MV-4-11 (cell line): ENCODE measurements at regions not wholly inside any gene's neighbourhood (a gene's known extent, or its start where the extent isn't known, plus 50 kb on each side); places are given as distances from the start of the nearest gene placed in this dataset.
"Not testable (repeated sequence)": the region's sequence is repeated elsewhere in the genome, so short reads cannot be mapped to it uniquely, and the experiment has no call there.

Source experiments
- DNase-seq: peaks from one replicate; lab custom pipeline; 2025; lab: John Stamatoyannopoulos, UW

- DNase-seq = no peak
These were observed 146.8 kb upstream of the EGLN3 start for GRCh38 chr14:34097644-34098043.

DNA sequence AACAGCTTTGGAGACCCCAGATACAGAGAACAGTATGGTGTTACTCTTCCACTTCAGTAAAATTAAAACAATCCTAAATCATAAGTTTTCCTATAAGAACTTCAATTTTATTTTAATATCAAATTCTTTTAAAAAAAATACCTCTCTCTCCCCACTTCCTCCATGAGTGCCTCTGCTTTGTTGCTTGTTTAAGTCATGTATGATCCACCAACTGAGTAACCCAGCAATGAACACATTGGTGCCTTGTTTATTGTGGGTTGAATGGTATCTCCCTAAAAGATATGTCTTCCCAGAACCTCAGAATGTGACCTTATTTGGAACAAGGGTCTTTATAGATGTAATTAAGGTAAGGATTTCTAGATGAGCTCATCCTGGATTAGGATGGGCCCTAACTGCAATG lies 143.5 kb upstream of the EGLN3 start:
- DNase-seq = no peak

DNA sequence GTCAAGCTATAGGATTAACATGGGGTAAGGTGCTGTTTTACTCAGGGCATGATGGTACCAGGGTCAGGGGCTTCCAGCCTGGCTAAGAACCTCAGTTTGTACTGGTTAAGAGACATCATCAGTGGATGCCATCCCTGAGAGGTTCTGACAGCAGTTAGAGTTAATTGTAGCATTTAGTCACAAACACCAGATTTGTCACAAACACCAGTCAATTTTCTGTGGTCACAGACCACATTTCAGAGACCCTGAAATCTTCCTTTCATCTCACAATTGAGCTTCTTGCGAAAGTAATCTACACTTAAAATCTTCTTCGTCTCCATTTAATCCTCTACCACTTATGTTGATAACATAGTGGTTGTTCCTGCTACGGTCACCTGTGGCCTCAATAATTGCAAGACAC lies 143.0 kb upstream of the EGLN3 start:
- DNase-seq = no peak

DNA sequence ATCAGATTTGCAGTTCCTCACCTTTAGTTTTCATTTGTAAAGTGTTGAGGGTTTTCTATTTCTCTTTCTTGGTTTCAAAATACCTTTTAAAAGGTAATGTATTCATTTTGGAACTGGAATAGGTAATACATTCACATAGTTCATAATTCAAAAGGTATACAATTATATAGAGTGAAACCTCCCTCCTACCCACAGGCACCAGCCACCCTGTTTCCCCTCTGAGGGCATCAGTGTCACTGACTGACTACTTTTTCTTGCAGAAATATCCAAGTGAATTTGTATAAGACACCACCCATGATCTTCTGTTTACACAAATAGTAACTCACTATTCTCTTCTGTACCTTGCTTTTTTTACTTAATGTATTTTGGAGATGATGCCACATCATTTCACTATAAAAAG lies 139.6 kb upstream of the EGLN3 start:
- DNase-seq = no peak

DNA sequence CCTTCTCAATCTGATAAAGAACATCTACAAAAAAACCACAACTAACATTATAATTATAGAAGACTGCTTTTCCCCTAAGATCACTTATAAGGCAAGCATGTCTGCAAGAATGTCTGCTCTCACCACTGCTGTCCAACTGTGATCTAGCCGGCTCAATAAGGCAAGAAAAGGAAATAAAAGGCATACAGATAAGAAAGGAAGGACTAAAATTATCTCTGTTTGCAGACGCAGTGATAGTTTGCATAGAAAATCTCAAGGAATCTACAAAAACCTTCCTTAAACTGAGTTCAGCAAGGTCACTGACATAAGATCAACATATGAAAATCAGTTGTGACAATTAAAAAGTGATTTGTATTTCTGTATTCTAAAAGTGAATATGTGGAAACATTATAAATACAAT lies 138.0 kb upstream of the EGLN3 start:
- no peak for DNase-seq

- no peak for DNase-seq
These were observed 136.7 kb upstream of the EGLN3 start for GRCh38 chr14:34087571-34087970.

- no peak for DNase-seq
These were observed 135.4 kb upstream of the EGLN3 start for GRCh38 chr14:34086223-34086757.

- no peak for DNase-seq
These were observed 134.8 kb upstream of the EGLN3 start for GRCh38 chr14:34085695-34086094.

DNA sequence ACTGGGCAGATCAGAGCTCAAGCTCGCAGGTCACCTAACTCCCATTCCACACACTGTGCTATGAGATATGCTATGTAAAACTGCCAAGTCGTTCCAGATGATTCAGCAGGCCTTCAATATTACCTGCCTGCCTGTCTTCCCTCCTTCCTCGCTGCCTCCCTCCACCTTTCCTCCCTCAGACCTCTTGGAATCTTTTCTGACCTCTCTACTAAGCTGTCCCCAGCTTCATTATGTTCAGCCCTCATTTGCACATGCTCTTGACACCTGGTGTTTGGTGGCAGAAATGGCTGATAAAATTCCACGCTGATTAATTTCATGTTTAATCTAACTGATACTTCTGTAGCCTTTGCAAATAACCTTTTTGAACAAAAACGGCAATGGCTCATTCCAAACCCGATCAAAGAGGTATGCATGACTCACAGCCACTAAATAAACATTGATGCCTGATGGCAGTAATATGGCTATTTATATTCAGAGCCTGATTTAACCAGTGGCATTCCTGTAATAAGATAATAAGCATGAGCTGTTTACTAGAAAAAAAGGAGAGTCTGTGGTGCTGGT lies 130.8 kb upstream of the EGLN3 start:
- DNase-seq = no peak

GRCh38 chr14:34081101-34081575 lies 130.3 kb upstream of the EGLN3 start:
- DNase-seq = no peak

- not testable (repeated sequence) for DNase-seq
These were observed 128.8 kb upstream of the EGLN3 start for GRCh38 chr14:34079643-34080042.

DNA sequence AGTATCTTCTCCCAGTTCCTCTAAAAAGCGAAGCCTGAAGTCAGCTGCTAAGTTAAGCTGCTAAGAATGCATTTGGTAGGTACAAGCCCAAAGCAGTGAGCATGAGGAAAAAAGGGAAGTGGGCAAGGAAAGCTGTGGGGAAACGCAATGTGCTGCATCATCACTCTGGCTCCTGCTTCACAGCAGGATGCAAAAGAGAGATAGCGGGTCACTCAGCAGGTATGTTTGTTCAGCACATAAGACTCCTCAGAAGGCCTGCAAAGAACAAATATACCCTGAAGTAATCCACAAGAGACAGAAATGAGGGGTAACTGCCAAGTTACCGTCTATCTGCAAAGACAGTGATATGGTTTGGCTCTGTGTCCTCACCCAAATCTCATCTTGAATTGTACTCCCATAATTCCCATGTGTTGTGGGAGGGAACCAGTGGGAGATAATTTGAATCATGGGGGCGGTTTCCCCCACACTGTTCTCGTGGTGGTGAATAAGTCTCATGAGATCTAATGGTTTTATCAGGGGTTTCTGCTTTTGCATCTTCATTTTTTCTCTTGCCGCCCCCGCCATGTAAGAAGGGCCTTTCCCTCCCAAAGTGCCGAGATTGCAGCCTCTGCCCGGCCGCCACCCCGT lies 127.4 kb upstream of the EGLN3 start:
- DNase-seq = peak; percentile 81

DNA sequence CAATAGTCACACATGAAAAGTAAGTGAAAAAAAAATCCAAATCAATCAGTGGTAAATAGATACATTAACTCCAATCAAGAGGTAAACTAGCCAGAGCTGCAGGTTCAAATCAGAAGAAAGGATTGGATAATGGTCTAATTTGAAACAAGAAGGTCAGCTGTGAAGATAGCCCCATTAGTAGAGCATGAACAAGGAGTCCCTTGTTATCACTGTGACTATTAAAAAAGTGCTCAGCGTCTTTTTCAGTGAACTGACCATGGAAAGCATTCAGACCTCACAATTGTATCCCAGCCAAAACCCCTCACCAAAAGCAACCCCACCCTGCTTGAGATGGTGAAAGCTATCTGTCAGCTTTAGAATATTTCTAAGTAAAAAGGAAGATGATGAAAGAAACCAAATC lies 125.0 kb upstream of the EGLN3 start:
- DNase-seq = no peak

GRCh38 chr14:34075042-34075744 lies 124.3 kb upstream of the EGLN3 start:
- DNase-seq = peak; percentile 76

DNA sequence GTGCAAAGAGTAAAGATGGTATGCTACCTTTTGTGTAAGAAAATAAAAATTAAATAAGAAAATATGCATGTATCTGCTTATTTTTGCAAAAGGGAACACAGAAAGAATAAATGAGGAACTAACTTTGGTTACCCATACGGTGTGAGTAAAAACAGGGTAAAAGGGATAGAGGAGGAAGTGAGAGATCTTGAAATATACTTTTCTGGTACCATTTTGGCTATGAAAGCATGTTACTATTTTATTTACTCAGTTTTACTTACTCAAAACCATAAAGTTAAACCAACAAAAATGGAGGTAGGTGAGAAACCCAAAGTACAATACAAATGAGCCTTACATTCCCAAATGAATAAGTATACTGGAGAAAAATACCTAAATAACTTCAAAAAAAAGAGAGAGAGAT lies 122.0 kb upstream of the EGLN3 start:
- peak; percentile 76 for DNase-seq

DNA sequence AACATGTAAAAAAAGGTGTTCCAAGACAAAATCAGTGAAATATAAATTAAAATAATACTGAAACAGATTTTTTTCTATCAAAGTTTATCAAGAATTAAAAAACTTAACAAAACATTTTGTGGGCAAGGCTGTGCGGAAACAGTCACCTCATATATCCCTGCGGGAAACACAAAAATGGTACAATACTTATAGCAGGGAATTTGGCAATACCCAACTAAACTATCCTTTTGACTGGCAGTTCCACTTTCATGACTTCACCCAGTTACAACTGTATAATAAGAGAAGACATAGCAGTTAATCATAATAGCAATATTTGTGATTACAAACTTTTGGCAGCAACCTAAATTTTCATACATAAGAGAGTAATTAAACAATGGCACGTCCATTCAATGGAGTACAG lies 121.5 kb upstream of the EGLN3 start:
- no peak for DNase-seq

DNA sequence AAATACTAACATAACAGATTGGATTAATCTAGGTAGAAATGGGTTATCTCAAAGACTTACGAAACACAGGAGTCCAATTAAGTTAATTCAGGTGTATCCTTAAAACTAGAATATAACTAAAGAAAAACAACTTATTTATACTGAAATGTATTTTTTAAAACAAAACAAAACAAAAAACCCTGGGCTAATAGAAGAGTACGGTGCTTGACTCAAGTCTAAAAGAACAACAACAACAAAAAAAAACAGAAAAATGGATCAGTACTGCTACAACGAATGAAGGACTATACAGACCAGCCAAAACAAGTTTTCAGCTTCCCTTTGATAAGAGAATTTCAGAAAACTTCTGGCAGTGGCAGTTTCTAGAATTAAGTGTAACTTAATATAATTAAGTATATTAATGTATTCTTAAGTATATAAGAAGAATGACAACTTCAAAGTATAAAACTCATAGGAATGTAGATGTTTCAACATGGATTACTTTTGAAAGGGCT lies 120.1 kb upstream of the EGLN3 start:
- DNase-seq = no peak

DNA sequence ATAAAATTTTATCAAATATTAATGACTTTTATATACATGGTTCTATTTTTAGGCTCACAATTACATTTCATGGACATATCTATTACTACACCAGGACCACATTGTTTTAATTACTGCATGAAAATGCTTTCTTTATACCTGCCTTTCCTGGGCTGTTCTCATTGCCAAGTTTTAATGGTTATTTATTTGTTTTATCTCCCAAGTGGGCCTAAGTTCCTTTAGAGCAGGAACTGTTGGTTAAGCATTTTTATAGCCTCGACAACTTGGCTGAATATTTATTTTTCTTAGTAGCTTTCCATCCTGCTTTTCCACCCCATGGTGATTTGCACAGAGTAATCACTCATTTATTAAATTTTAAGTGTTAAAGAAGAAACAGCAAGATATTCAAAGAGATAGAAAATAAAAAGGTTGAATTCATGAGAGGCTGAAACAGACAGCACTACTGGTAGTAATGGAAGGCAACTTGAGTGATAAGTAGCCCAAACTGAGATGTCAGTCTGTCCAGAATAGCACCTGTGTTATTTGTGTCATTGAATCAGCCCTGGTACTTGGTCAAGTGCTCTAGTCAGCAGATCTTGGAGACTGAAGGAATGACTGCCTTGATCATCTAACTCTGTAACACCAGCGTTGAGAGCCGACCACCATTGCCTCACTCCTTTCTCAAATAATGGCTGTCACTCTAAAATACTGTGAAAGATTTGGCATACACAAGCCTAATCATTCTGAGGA lies 119.1 kb upstream of the EGLN3 start:
- no peak for DNase-seq

GRCh38 chr14:34067587-34067986 lies 116.7 kb upstream of the EGLN3 start:
- DNase-seq = no peak

DNA sequence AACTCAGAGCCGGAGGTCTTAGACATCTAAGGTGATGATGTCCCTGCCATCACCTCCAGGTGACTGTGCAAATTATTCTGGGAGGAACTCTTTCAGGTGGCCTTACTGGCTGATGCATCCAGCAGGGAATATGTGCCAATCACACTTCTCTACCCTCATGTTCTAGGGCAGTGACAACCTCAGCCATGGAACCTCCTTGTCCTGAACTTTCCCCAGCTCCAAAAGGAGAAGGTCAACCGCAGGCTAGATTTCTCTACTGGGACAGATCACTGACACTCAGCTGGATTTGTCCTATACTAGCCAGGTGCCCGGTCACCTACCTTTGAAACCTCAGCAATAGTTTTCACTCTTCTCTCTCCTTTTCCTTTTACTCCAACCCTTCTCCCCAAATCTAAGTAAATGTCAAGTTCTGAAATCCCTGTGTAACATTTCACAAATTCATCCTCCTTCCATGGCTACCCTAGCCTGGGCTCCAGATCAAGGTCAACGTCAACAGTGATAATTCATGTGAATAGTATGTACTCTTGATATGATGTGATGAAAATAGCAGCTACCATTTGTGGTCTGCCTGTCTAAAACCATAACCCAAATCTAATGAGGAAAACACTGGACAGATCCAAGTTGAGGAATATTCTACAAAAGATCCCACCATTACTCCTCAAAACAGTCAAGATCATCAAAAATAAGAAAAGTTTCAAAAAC lies 115.0 kb upstream of the EGLN3 start:
- DNase-seq = no peak

DNA sequence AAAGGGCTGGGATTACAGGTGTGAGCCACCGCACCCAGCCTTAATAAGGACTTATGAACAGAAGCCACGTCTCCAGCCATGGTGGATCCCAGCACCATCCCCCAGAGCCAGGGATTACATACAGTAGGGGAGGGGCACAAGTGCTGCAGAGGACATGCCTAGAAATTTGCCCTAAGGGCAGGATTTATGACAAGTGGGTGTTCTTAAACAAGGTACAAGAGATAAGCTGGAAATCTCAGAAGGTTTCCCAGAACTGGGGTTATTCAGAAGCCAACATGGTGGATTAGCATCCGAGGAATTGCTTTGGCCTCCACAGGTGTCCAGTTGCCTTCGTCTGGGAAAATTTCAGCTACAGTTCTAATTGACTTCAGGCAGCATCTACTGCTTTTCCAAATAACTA lies 114.4 kb upstream of the EGLN3 start:
- no peak for DNase-seq

DNA sequence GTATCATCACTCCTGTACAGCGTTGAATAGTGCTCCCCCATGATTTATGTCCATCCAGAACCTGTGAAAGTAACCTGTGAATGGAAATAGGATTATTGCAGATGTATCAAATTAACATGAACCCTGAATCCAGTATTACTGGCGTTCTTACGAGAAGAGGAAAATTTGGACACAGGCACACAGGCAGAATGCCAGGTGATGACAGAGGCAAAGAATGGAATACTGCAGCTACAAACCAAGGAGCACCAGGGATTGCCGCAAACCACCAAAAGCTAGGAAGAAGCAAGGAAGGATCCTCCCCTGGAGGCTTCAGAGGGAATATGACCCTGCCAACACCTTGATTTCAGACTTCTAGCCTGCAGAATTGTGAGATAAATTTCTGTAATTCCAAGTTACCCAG lies 113.5 kb upstream of the EGLN3 start:
- DNase-seq = no peak
